GM21786 (cell line): ENCODE measurements at regions not wholly inside any gene's neighbourhood (a gene's known extent, or its start where the extent isn't known, plus 50 kb on each side); places are given as distances from the start of the nearest gene placed in this dataset.
"Not testable (repeated sequence)": the region's sequence is repeated elsewhere in the genome, so short reads cannot be mapped to it uniquely, and the experiment has no call there.

Experiments used
- ATAC-seq: cut with Tn5 transposase; IDR thresholded peaks from one replicate; pipeline ENCODE4 v1.9.1; 2021; ENCODE audit not compliant: unreplicated experiment

DNA sequence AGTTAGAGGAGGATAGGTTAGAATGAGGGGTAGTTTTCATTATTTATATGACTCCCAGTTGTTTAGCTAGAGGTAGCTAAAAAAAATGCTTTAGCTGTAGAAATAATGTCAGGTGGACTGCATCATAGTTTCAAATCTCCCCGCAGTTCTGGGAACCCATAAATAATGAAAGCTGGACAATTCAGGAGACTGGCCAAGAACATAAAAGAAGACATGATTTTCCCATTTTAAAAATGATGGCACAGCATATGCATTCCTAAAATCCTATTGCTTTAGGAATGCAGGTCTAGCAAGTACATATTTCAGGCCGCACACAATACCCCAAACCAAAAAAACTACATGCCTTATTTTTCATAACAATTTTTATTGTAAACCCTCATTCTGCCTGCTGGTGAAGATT is 143.3 kb downstream of the CTH start:
- ATAC-seq, result no peak

DNA sequence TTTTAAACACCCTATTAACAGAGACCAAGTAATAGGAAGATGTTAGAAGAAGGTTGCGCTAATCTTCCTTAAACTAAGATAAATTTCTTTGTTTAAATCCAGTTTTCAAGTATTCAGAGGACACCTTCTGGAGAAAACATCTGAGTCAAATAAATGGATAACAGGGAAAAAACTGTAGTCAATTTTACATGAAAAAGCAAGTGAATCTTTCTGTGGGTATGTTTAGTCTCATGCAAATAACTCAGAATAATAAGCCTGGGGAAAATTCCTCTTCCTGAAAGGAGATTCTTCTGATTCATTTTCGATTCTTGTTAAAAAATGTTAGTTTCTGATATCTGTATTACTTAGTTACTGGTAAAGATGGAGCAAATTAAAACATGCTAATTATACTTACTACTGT is 145.5 kb downstream of the CTH start:
- no peak for ATAC-seq

- ATAC-seq, result no peak
Observed at GRCh38 chr1:70567167-70567566, 156.1 kb downstream of the CTH start.

DNA sequence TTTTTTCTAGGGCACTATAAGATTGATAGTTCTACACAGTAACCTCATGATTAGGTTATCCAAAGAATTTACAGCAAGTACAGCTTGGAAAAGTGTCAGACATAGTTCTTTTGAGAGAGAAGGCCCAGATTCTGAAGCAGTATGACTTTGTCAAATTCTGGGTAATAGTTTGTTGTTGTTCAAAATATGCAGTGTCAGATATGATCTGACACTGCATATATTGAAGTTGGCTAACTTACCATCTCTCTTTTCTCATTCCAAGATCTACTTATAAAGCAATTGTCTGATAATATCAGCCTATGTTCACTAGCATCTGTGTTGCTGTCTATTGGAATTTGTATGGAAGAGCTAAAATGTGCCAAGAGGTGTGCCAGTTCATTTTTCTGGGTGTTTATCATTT is 160.1 kb downstream of the CTH start:
- no peak for ATAC-seq

DNA sequence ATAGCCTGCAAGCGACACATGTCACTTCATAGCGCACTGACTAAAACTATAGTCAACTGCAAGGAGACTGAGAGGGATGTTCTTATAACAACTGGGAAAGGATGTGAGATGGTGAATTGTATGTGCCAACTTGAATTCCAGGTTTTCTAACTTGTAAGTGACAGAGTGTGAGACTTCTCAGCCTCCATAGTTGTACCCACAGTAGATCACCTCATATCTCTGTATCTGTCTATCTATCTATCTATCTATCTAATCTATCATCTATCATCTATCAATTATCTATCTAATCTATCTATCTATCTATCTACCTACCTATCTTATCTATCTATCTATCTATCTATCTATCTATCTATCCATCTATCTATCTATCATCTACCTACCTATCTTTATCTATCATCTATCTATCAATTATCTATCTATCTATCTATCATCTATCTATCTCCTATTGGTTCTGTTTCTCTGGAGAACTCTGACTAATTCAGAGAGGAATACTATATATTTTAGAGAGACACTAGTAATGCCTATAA is 162.3 kb downstream of the CTH start:
- ATAC-seq, result no peak

DNA sequence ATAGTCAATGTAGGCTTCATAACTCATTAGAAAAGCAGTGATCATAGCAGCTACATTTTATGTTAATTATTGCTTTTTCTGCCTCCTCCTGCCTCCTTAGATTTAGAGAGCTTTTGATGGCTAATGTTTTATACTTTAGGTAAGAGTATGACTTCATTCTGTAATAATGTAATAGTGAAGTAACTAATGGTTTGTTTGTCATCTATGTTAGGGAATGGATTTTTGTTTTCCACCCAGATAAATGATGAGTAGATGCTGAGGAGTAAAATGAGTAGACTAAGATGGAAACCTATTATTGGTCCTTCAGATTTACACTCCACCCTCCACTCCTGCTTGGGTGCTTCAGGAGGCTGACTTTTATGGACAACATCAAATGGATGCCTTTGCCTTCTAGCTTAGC is 170.6 kb downstream of the CTH start:
- ATAC-seq, result no peak

GRCh38 chr1:70583522-70583921 is 172.5 kb downstream of the CTH start:
- ATAC-seq, result peak; percentile 96

DNA sequence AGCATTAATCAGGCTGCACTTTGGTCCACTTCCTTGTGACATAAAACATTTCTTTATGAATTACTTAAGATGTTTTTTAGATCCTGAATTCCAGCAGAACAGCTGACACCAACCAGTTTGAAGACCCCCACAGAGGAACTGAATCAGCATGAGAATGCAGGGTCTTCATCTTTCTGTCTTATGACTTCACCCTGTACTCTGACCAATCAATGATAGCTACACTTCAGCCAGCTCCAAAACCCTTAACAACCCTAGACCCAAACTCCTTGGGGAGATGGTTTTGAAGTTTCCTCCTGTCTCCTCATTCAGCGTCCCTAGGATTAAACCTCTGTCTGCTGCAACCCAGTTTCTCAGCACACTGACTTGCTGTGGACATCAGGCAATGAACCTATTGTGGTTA is 175.0 kb downstream of the CTH start:
- no peak for ATAC-seq

DNA sequence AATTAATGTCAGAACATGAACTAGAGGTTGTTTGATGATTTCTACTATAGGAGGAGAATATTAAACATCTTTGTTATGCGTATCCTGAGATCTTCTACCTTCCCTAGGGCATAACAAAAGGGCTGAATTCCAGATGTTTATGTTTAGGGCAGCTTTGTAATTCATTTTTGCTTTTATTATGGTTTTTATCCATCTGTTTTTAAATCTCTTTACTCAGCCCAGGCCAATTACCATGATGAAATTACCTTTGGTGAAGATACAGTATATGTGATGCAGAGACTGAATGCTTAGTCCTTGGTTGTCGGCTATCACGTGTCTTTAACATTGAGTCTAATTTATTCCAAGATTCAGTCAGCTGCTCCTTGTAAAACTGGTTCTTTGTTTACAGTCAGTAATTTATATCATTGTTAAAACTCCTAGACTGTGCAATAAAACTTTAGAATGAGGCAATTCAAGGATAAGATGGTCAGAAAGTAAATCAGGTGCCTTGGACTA is 176.9 kb downstream of the CTH start:
- no peak for ATAC-seq

- not testable (repeated sequence) for ATAC-seq
Observed at GRCh38 chr1:70593551-70593950, 182.5 kb downstream of the CTH start.

DNA sequence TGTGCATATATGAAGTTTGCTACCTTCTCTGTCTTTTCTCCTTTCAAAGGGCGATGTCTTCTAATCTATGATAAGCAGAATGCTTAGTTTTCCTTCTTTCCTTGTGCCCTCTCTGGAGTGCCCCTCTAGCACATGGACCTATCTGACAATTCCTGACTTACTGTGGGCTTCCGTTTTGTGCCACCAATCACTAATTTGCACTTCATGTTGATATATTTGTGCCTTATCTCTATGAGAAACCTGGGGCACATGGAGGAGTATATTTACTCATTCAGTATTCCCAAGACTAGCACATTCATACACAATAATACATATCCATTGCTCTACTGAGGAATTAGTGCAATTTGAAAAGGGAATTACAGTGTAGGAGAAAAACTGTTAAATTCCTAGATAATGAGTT is 197.7 kb downstream of the CTH start:
- ATAC-seq, result no peak

DNA sequence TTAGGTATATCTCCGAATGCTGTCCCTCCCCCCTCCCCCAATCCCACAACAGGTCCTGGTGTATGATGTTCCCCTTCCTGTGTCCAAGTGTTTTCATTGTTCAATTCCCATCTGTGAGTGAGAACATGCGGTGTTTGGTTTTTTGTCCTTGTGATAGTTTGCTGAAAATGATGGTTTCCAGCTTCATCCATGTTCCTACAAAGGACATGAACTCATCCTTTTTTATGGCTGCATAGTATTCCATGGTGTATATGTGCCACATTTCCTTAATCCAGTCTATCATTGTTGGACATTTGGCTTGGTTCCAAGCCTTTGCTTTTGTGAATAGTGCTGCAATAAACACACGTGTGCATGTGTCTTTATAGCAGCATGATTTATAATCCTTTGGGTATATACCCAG is 199.1 kb downstream of the CTH start:
- not testable (repeated sequence) for ATAC-seq

DNA sequence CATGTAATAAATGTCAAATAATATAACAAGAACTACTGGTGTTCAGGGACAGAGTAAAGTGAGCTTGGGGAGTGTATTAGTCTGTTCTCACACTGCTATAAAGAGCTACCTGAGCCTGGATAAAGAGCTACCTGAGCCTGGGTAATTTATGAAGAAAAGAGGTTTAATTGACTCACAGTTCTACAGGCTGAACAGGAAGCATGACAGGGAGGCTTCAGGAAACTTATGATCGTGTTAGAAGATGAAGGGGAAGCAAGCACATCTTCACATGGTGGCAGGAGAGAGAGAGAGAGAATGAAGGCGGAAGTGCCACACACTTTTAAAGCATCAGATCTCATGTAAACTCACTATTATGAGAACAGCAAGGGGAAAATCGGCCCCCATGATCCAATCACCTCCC is 205.9 kb downstream of the CTH start:
- no peak for ATAC-seq

- no peak for ATAC-seq
Observed at GRCh38 chr1:70617728-70618127, 206.7 kb downstream of the CTH start.

DNA sequence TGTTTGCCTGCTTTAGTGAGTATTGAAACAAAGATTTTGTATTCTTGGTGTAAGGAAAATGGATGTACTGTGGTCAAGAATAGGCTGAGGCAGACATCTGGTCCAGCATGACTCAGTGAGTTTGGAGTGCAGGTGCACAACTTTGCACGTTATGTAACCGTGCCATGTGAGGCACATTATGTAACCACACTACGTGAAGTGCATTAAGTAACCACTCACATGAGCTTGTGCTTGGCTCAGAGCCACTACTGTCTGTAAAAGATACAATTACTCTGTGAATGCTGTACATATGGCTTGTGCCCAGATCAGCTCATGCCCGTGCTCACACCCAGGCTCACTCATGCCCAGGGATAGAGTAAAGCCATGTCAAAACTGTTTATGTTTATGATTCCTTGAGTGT is 216.8 kb downstream of the CTH start:
- ATAC-seq, result no peak

DNA sequence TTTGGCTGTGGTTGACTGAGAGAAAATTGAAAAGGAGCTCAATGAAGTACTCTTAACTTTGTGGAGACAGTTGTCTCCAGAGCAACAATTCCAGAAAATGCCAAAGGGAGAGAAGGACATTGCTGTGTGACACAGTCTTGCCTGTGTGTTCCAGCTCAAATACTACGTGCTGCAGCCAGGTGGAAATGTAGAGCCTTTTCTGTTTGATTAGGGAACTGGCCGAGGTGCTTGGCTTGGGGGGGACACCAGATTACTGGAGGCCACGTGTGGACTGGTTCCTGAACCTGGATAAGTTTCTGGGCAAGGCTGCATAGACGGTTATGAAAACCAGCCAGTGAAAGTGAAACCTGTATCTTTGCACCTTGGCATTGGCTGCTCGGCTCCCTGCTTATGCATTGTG is 217.9 kb downstream of the CTH start:
- no peak for ATAC-seq

DNA sequence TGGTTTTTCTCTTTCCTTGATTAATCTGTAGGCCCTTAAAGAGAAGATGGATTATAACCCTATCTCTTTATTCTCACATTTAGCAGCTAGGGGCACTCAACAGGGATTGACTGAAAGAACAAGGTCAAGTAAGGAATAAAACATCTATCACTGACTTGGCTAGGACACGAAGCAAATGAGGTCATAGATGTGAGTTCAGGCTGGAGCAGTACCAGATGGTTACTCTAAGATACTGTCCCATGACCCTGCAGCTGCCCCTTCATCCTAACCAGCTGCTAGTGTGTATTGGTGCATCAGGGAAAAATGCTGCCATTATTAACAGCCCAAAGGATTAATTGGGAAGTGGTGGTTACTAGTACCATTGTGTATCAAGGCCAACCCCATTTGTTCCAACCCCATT is 221.9 kb downstream of the CTH start:
- no peak for ATAC-seq

DNA sequence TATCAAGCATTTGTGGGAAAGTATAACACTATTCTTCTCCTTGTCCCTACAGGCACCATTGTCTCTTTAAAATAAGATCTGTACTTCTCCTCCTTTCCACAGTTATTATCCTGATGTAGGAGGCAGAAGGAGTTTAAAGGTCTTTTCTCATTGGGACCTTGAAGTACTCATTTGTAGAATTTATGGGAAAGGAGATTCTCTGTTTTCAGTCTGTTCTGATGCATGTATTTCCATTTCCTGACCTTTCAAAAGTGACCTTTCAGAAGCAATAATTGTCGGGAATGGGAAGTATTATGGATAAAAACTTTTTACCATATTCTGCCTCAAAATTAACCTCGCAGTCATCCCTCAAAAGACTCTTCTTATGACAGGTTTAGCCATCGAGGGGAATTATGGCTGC is 224.8 kb downstream of the CTH start:
- ATAC-seq, result no peak

DNA sequence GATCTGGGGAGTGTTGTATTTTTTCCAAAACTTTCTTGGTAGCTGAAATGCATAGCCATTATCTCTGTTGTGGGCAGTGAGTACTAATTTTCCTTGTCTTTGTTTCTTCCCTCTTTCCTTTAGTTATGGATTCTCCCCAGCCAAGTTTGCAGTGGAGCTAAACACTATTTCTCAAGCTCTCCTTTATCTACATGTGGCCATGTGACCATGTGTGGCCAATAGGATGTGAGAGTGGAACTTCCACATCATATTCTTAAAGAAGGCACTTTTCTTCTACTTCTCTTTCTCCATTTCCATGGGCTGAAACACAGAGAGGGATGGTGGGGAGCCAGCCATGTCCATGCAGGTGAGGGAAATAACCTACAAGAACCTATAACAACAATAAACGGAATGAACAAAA is 230.8 kb downstream of the CTH start:
- ATAC-seq, result no peak

DNA sequence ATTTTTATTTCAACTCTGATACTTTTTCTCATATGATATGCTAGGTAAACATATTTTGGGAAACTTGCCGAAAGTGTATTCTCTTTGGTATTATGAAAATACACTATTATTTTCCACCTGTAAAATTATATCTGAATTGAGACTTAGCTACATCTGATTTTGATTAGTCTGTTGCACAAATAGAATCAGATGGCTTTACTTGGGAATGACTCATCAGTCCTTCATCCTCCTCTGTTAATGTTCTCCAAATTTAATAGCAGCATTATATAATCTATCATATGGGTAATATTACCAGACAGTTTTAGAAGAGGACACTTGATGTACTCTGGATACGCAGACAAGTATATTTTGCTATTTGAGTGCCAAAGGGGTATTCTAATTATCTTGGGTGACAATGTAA is 245.3 kb downstream of the CTH start:
- no peak for ATAC-seq

DNA sequence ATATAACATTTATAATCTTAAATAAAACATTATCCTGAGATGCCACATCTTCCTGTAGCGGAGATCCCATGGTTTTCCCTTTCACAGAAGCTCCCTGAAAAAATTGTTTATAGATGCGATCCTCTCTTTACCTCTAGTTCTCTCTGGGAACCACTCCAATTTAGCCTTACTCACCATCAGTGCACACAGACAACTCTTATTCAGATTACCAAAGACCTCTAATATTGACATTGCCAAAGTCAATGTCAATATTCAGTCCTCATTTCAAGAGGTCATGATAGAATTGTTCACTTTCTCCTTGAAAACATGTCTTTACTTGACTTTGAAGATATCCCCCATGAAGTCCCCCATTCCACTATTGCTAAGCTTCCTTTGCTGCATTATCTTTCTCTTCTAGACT is 248.8 kb downstream of the CTH start:
- no peak for ATAC-seq

DNA sequence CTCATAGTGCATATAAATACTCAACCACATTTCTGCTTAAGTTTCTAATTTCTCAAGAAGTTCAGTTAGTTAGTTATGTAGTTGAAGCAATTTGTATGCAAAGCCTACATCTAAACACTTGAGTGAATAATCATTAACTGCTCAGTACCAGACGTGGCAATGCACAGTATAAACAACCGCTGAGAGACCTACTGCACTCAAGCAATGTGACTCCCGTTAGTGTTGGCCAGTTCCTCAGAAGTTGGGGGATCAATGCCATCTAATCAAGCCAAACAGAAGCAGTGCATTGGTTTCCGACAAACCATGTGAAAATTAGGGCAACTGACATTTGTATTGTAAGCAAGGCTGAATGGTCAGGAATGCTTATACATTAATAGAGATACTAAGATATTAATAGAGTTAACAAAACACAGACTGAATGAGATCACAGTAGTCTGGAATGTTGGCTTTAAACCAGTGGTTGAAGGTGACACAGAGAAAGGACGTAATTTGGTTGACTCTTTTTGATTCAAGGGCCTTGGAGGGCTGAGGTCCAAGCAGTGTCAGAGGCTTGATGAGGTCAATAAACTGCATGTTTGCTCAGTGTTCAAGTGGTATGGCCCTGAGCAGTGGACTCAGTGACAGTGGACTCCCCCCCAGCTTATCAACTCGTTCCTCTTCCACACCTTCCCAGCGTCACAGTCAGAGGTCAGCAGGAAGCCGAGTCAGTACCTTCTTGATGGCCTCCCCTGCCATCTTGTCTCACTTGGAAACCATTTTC is 255.5 kb downstream of the CTH start:
- no peak for ATAC-seq
